ENCODE measurements at regions not wholly inside any gene's neighbourhood (a gene's known extent, or its start where the extent isn't known, plus 50 kb on each side); places are given as distances from the start of the nearest gene placed in this dataset.

GRCh38 chr2:219954331-219954730 lies 326.9 kb downstream of the SLC4A3 start:
- Histone ChIP-seq H3K9me3 (ENCODE audit: insufficient read depth, low read depth, low read length) (no peaks in the 10 kb centered on the region), H3K27me3 (ENCODE audit: insufficient read depth, low read length, poor library complexity, severe bottlenecking) (no peaks in the 10 kb centered on the region)
- TF ChIP-seq EZH2phosphoT487 (IDR thresholded peaks at IDR 0.05; ENCODE audit: borderline replicate concordance): no peak
- TF ChIP-seq, protein P1, sequence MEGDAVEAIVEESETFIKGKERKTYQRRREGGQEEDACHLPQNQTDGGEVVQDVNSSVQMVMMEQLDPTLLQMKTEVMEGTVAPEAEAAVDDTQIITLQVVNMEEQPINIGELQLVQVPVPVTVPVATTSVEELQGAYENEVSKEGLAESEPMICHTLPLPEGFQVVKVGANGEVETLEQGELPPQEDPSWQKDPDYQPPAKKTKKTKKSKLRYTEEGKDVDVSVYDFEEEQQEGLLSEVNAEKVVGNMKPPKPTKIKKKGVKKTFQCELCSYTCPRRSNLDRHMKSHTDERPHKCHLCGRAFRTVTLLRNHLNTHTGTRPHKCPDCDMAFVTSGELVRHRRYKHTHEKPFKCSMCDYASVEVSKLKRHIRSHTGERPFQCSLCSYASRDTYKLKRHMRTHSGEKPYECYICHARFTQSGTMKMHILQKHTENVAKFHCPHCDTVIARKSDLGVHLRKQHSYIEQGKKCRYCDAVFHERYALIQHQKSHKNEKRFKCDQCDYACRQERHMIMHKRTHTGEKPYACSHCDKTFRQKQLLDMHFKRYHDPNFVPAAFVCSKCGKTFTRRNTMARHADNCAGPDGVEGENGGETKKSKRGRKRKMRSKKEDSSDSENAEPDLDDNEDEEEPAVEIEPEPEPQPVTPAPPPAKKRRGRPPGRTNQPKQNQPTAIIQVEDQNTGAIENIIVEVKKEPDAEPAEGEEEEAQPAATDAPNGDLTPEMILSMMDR (conservative IDR thresholded peaks at IDR 0.05; ENCODE audit: low read length): no peak

DNA sequence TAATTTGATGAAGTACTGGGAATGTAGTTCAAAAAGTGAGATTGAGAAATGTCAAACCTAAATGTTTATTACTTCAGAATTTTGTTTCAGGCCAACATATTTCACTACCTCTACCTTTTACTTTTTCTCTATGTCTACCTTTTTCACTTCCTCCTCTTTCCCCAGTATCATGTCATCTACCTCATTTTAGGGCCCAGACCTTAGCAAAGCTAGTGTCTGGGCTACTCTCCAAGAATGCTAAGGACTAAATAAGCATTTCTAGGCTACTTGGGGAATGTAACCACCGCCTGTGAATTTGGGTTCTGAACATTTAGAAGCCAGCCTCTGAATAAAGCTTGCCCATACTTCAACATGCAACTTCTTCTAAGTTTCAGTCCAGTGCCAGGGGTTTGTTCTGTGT lies 330.4 kb downstream of the SLC4A3 start:
- TF ChIP-seq EZH2phosphoT487 (IDR thresholded peaks at IDR 0.05; ENCODE audit: borderline replicate concordance): no peak
- TF ChIP-seq, protein P1 (conservative IDR thresholded peaks at IDR 0.05; ENCODE audit: low read length): no peak
- H3F3A ChIP-seq (ENCODE audit: low read depth): no peaks in the 10 kb centered on the region
- H3K4me1 ChIP-seq (ENCODE audit: insufficient read depth, low read length, poor library complexity, severe bottlenecking): no peaks in the 10 kb centered on the region

More at GRCh38 chr2:219954331-219954730, 326.9 kb downstream of the SLC4A3 start:
- Histone ChIP-seq H3K4me1 (ENCODE audit: insufficient read depth, low read length, poor library complexity, severe bottlenecking) (no peaks in the 10 kb centered on the region), H3K4me3 (ENCODE audit: low read length, poor library complexity, severe bottlenecking) (no peak overlapping the region), H4K20me1 (ENCODE audit: insufficient read depth, low read length, poor library complexity, severe bottlenecking) (no peaks in the 10 kb centered on the region), H3K9me2 (replicated peaks; ENCODE audit: low read depth, low read length) (no peaks in the 10 kb centered on the region), H3K36me3 (ENCODE audit: insufficient read depth, low read length) (no peaks in the 10 kb centered on the region), H3K9ac (ENCODE audit: low read depth, low read length, poor library complexity, severe bottlenecking) (no peak overlapping the region), H3K4me2 (ENCODE audit: low read depth, low read length, poor library complexity, severe bottlenecking) (no peak overlapping the region), H2AFZ (ENCODE audit: low read length) (no peak overlapping the region), H3F3A (ENCODE audit: low read depth) (no peaks in the 10 kb centered on the region), H3K79me2 (ENCODE audit: insufficient read depth, low read length) (no peaks in the 10 kb centered on the region)

DNA sequence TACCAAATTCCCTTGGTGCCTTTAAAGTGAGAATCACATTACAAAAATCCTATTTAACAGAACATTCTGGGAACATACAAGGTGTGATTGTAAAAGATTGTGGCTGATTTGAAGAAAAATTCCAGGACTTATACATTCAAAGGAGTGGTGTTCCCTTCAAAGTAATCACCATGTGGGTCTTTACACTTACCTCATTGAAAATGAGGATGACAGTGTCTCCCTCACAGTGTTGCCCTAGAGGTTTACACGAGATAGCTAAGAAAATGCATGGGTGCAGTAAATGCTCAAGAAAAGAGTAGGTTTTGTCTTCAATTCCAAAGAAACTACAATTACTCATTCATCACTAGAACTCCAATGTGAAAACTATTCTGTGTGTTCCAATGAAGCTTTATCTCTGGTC lies 331.5 kb downstream of the SLC4A3 start:
- H4K20me1 ChIP-seq (ENCODE audit: insufficient read depth, low read length, poor library complexity, severe bottlenecking): no peaks in the 10 kb centered on the region
- H3K4me2 ChIP-seq (ENCODE audit: low read depth, low read length, poor library complexity, severe bottlenecking): no peak overlapping the region
- H3F3A ChIP-seq (ENCODE audit: low read depth): no peaks in the 10 kb centered on the region
- H3K27me3 ChIP-seq (ENCODE audit: insufficient read depth, low read length, poor library complexity, severe bottlenecking): no peaks in the 10 kb centered on the region
- no peaks in the 10 kb centered on the region for H3K79me2 ChIP-seq (ENCODE audit: insufficient read depth, low read length)
- H2AFZ ChIP-seq (ENCODE audit: low read length): no peak overlapping the region
- no peaks in the 10 kb centered on the region for H3K36me3 ChIP-seq (ENCODE audit: insufficient read depth, low read length)
- no peak for TF ChIP-seq EZH2phosphoT487 (IDR thresholded peaks at IDR 0.05; ENCODE audit: borderline replicate concordance)
- TF ChIP-seq, protein P1 (conservative IDR thresholded peaks at IDR 0.05; ENCODE audit: low read length): no peak
- H3K9ac ChIP-seq (ENCODE audit: low read depth, low read length, poor library complexity, severe bottlenecking): no peak overlapping the region
- H3K4me1 ChIP-seq (ENCODE audit: insufficient read depth, low read length, poor library complexity, severe bottlenecking): no peaks in the 10 kb centered on the region
- no peaks in the 10 kb centered on the region for H3K9me3 ChIP-seq (ENCODE audit: insufficient read depth, low read depth, low read length)
- no peak overlapping the region for H3K4me3 ChIP-seq (ENCODE audit: low read length, poor library complexity, severe bottlenecking)
- no peaks in the 10 kb centered on the region for H3K9me2 ChIP-seq (replicated peaks; ENCODE audit: low read depth, low read length)

More for the DNA sequence above, 330.4 kb downstream of the SLC4A3 start:
- H3K9me2 ChIP-seq (replicated peaks; ENCODE audit: low read depth, low read length): no peaks in the 10 kb centered on the region
- no peak overlapping the region for H3K4me3 ChIP-seq (ENCODE audit: low read length, poor library complexity, severe bottlenecking)
- no peak overlapping the region for H2AFZ ChIP-seq (ENCODE audit: low read length)
- H3K27me3 ChIP-seq (ENCODE audit: insufficient read depth, low read length, poor library complexity, severe bottlenecking): no peaks in the 10 kb centered on the region
- H3K79me2 ChIP-seq (ENCODE audit: insufficient read depth, low read length): no peaks in the 10 kb centered on the region
- H3K4me2 ChIP-seq (ENCODE audit: low read depth, low read length, poor library complexity, severe bottlenecking): no peak overlapping the region
- no peaks in the 10 kb centered on the region for H3K36me3 ChIP-seq (ENCODE audit: insufficient read depth, low read length)
- no peaks in the 10 kb centered on the region for H3K9me3 ChIP-seq (ENCODE audit: insufficient read depth, low read depth, low read length)
- no peaks in the 10 kb centered on the region for H4K20me1 ChIP-seq (ENCODE audit: insufficient read depth, low read length, poor library complexity, severe bottlenecking)
- H3K9ac ChIP-seq (ENCODE audit: low read depth, low read length, poor library complexity, severe bottlenecking): no peak overlapping the region

All from Loucy (cell line).